GM18502 (cell line): ENCODE measurements at regions not wholly inside any gene's neighbourhood (a gene's known extent, or its start where the extent isn't known, plus 50 kb on each side); places are given as distances from the start of the nearest gene placed in this dataset.
"Not testable (repeated sequence)": the region's sequence is repeated elsewhere in the genome, so short reads cannot be mapped to it uniquely, and the experiment has no call there.

Experiments used
- ATAC-seq: cut with Tn5 transposase; IDR thresholded peaks from one replicate; pipeline ENCODE4 v1.9.1; 2021; ENCODE audit warnings: mild to moderate bottlenecking; ENCODE audit not compliant: unreplicated experiment, poor library complexity

DNA sequence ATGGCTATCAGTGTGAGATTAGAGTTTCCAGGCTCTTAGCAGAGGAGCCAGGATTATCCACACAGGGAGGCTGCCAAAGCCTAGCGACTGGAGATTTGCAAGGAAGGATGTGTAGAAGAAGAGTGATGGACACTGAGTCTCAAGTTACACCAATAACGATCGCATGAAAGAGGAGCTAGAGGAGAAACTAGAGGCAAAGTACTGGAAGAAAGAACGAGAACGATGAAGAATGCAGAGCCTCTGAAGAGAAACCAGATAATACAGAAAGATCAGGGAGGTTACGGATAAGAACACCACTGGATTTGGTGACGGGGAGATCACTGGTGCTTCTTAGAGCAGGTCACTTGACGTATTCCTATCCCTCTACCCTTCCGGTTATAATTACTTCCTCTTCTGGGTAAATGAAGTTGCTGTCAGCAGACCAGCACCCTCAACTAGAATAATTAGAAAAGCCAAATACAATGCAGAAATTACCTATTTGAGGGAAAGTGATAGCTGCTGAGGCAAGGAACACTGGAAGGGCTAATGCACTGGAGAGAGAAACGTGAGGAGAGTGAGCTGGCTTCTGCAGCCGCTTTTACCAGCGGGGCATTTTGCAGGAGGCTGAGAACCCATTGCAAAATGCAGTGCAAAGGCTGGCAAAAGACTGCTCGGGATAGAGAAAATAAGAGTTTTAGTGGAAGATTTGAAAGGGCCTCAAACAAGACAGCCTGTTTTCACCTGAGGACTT, 93.1 kb upstream of the HIF1A start:
- ATAC-seq, result no peak

- ATAC-seq, result no peak
Measured at GRCh38 chr14:61602733-61603077, 92.6 kb upstream of the HIF1A start.

- no peak for ATAC-seq
Measured at GRCh38 chr14:61603736-61604135, 91.6 kb upstream of the HIF1A start.

GRCh38 chr14:61607570-61608244, 87.6 kb upstream of the HIF1A start:
- ATAC-seq, result no peak

- no peak for ATAC-seq
Measured at GRCh38 chr14:61608245-61609165, 86.8 kb upstream of the HIF1A start.

- no peak for ATAC-seq
Measured at GRCh38 chr14:61609191-61609843, 86.0 kb upstream of the HIF1A start.

- ATAC-seq, result no peak
Measured at GRCh38 chr14:61609884-61610283, 85.4 kb upstream of the HIF1A start.

DNA sequence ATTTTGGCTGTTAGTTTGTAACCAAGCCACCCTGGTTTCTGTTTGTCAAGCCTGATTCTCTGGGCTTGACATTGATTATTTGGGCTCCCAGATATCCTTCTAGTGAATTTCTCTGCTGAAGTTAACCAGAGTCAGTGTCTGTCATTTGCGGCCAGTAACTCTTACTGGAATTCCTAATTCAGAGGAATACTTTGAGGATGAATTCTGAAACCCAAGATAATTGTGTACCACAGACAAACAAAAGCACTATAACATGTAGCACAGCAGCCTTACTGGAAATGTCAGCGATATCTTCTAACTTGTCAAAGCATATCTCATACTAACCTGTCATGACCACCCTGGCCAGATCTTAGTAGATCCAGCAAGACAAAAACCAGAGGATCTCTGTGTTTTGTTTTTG, 84.4 kb upstream of the HIF1A start:
- no peak for ATAC-seq

GRCh38 chr14:61611880-61612630, 83.3 kb upstream of the HIF1A start:
- no peak for ATAC-seq

DNA sequence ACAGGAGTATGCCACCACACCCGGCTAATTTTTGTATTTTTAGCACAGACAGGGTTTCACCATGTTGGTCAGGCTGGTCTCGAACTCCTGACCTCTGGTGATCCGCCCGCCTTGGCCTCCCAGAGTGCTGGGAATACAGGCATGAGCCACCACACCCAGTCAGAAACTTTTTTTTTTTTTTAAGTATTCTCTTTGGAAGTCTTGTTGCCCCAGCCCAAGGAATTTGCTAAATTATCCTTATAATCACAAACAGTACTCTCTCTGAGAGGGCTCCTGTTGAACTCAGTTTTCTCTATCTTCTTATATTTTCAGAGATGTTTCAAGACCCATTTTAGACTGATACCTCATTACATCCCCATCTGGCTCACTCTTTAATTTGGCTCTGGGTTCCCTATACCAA, 82.3 kb upstream of the HIF1A start:
- not testable (repeated sequence) for ATAC-seq

- no peak for ATAC-seq
Measured at GRCh38 chr14:61614693-61615092, 80.6 kb upstream of the HIF1A start.

DNA sequence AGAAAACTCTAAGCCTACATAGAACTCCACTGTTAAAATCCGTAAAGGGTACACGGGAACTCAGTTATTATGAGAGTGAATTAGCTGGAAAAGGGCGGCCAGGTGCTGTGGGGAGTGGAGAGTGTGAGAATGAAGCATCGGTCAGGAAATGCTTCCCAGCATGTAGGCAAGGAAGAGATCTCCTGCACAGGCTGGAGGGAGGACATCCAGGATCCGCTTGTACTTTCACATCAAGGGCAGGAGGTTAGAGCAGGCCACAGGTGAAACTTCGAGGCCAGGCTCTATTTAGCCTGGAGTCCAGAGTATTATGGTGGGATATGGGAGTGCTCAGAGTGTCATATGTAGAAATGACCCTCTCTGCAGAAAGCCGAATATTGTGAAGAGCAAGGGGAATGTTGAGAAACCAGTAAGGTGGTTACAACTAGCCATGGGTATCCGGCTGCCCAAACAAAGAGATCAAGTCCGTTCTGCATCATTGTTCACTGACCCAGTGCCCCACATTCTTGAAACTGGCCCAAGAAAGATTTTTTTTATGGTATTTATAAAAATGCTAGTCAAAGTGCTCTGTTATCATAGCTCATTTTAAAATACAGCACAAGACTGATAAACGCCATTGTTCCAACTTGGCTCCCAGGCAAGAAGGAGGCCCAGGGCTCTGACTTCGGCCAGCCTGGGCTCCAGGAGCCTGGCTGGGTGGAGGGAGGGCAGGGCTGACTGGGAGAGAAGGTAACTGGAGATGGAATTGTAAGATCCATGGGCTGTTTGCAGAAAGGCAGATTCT, 79.4 kb upstream of the HIF1A start:
- no peak for ATAC-seq

DNA sequence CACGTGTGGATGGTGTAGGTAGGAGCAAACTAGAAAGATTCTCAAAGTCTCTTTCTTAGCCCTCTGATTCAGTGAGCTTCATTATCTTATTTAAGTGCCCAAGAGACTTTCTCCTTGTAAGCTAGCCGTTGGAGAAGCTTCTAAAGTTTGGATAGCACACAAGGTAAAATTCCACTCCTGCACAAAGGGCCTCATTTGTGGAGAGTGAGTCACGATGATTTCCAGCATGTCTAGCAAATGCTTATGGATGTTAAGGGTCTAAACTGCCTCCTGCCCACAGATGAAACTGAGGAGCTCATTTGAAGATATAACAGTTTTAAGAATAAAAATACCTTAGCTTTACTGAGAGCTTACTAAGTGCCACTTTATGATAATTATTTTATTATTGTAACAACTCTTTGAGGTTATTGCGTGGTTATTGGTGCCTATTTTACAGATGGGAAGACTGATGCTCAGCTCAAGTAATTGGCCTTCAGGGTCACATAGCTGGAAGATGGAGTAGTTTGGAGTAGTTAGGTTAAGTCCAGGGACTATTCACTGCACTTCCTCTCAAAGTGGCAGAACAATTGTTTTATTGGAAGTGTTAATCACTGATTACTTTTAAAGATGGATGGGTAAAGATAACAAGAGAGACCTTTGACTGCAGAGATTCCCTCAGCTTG, 78.7 kb upstream of the HIF1A start:
- ATAC-seq, result no peak

- no peak for ATAC-seq
Measured at GRCh38 chr14:61618448-61618847, 76.9 kb upstream of the HIF1A start.

GRCh38 chr14:61619494-61619893, 75.8 kb upstream of the HIF1A start:
- no peak for ATAC-seq

DNA sequence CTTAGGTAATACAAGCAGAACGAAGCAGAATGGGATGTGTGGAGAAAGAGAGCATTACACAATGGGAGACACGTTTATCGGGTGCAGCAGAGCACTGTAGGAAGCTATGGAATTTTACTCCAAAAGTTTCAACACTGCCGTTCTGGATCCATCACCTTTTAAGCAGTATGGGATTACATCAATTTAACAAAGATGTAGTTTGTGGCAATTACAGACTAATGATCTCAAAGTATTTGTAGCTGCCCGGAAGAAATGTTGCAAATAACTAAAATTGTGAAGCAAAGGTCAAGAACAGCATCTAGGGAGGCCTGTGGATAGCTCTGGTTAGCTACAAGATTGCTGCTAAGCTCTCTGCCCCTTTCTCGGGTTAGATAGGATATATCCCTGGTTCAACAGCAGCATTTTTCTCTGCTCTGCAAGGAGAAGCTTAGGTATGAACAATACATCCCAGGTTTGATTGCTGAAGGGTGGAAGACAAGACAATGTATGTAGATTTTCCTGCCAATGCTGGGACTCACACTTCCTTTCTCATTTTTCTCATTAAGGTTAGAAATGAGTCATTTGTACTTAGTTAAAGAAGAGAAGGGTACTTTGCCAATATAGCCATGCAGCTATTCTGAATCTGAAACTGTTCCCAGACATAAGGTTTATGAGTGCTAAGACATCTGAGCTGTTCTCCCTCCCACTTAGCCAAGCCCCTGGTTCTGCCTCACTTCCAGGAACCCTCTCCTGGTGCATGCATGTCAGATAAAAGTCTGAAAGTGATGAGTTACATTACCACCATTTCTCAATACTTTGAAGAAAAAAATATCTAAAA, 75.0 kb upstream of the HIF1A start:
- ATAC-seq, result peak; percentile 85

DNA sequence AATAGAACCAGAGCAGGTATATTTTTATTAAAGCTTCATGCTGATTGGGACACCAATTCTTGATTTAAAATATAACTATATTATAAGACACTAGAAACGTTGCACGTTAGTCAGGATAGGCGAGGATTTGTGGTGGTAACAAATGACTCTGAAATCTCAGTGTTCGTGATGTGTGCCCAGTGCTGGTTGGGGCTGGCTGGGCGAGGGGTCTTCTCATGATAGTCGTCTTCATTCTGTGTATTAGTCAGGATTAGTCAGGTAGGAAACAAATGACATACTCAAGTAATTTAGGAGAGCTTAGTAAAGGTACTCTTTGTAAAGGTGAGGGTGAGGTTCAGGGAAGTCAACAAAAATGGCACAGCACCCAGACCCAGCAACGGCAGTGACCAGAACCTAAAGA, 73.9 kb upstream of the HIF1A start:
- ATAC-seq, result no peak

DNA sequence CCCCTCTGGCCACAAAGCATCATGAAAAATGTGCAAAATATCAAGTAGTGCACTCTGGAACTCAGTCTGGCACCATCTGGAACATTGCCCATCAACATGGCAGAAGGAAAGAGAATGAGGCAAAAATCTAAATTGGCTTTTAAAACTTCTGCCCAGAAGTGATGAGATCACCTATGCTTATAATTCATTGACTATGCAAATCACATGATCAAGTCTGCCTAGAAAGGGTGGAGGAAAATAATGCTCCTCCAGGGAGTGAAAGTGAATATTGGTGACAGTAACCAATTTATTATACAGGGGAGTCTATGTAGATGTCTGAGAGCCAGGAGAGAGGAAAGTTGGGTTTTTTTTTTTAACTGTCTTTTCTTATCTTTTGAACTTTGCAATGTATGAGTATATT, 73.3 kb upstream of the HIF1A start:
- no peak for ATAC-seq
